Colon (tissue), 2 donors: ENCODE measurements at regions not wholly inside any gene's neighbourhood (a gene's known extent, or its start where the extent isn't known, plus 50 kb on each side); places are given as distances from the start of the nearest gene placed in this dataset.
"Not testable (repeated sequence)": the region's sequence is repeated elsewhere in the genome, so short reads cannot be mapped to it uniquely, and the experiment has no call there.

ENCODE experiments used
- FAIRE-seq: peaks from 2 replicates; lab custom pipeline; 2012; peaks lifted over from hg19 to GRCh38; lab: Jason Lieb, UNC
- donor health status: control.
- donor health status: control.

DNA sequence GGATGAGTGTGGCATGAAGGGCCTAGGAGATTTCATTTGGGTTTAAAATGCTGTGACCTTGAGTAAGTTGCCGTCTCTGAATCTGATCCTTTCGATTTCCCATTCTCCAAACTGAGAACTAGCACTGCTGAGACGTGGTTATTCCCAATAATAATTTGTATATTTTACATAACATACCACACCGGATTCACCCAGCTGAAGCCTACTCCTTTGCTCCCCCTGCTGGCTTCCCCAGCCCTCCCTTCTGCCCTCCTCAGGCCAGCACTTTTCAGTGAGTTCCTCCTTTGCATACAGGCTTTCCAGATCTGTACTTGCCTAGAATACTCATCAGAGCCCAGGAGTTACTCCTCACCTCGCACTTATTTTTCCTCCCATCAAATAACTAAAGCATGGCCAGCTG lies 255.1 kb downstream of the OR4F29 start:
- not testable (repeated sequence) for FAIRE-seq

DNA sequence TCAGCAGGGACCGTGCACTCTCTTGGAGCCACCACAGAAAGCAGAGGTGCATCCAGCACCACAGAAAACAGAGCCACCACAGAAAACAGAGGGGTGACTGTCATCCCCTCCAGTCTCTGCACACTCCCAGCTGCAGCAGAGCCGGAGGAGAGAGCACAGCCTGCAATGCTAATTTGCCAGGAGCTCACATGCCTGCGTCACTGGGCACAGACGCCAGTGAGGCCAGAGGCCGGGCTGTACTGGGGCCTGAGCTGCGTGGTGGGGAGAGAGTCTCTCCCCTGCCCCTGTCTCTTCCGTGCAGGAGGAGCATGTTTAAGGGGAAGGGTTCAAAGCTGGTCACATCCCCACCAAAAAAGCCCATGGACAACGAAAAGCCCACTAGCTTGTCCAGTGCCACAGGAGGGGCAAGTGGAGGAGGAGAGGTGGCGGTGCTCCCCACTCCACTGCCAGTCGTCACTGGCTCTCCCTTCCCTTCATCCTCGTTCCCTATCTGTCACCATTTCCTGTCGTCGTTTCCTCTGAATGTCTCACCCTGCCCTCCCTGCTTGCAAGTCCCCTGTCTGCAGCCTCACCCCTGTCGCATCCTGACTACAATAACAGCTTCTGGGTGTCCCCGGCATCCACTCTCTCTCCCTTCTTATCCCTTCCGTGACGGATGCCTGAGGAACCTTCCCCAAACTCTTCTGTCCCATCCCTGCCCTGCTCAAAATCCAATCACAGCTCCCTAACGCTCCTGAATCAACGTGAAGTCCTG lies 260.0 kb downstream of the OR4F29 start:
- FAIRE-seq, result not testable (repeated sequence)

DNA sequence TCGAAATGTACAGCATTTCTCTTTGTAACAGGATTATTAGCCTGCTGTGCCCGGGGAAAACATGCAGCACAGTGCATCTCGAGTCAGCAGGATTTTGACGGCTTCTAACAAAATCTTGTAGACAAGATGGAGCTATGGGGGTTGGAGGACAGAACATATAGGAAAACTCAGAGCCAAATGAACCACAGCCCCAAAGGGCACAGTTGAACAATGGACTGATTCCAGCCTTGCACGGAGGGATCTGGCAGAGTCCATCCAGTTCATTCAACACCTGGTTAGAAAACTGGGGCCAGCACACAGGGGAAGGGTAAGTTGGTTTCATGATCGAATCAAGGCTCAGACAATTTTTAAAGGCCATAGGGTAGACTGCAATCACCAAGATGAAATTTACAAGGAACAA lies 260.8 kb downstream of the OR4F29 start:
- not testable (repeated sequence) for FAIRE-seq

DNA sequence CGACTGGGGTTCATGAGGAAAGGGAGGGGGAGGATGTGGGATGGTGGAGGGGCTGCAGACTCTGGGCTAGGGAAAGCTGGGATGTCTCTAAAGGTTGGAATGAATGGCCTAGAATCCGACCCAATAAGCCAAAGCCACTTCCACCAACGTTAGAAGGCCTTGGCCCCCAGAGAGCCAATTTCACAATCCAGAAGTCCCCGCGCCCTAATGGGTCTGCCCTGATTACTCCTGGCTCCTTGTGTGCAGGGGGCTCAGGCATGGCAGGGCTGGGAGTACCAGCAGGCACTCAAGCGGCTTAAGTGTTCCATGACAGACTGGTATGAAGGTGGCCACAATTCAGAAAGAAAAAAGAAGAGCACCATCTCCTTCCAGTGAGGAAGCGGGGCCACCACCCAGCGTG lies 261.6 kb downstream of the OR4F29 start:
- not testable (repeated sequence) for FAIRE-seq

DNA sequence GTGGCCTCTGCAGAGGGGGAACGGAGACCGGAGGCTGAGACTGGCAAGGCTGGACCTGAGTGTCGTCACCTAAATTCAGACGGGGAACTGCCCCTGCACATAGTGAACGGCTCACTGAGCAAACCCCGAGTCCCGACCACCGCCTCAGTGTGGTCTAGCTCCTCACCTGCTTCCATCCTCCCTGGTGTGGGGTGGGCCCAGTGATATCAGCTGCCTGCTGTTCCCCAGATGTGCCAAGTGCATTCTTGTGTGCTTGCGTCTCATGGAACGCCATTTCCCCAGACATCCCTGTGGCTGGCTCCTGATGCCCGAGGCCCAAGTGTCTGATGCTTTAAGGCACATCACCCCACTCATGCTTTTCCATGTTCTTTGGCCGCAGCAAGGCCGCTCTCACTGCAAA lies 262.2 kb downstream of the OR4F29 start:
- FAIRE-seq, result not testable (repeated sequence)

DNA sequence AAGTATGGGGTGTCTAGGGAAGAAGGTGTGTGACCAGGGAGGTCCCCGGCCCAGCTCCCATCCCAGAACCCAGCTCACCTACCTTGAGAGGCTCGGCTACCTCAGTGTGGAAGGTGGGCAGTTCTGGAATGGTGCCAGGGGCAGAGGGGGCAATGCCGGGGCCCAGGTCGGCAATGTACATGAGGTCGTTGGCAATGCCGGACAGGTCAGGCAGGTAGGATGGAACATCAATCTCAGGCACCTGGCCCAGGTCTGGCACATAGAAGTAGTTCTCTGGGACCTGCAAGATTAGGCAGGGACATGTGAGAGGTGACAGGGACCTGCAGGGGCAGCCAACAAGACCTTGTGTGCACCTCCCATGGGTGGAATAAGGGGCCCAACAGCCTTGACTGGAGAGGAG lies 264.2 kb downstream of the OR4F29 start:
- FAIRE-seq, result not testable (repeated sequence)

DNA sequence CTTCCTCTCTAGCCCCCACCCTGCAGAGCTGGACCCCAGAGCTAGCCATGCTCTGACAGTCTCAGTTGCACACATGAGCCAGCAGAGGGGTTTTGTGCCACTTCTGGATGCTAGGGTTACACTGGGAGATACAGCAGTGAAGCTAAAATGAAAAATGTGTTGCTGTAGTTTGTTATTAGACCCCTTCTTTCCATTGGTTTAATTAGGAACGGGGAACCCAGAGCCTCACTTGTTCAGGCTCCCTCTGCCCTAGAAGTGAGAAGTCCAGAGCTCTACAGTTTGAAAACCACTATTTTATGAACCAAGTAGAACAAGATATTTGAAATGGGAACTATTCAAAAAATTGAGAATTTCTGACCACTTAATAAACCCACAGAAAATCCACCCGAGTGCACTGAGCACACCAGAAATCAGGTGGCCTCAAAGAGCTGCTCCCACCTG lies 264.8 kb downstream of the OR4F29 start:
- FAIRE-seq, result not testable (repeated sequence)

DNA sequence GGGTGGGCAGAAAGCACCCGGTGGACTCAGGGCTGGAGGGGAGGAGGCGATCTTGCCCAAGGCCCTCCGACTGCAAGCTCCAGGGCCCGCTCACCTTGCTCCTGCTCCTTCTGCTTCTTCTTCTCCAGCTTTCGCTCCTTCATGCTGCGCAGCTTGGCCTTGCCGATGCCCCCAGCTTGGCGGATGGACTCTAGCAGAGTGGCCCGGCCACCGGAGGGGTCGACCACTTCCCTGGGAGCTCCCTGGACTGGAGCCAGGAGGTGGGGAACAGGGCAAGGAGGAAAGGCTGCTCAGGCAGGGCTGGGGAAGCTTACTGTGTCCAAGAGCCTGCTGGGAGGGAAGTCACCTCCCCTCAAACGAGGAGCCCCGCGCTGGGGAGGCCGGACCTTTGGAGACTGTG lies 265.3 kb downstream of the OR4F29 start:
- not testable (repeated sequence) for FAIRE-seq

DNA sequence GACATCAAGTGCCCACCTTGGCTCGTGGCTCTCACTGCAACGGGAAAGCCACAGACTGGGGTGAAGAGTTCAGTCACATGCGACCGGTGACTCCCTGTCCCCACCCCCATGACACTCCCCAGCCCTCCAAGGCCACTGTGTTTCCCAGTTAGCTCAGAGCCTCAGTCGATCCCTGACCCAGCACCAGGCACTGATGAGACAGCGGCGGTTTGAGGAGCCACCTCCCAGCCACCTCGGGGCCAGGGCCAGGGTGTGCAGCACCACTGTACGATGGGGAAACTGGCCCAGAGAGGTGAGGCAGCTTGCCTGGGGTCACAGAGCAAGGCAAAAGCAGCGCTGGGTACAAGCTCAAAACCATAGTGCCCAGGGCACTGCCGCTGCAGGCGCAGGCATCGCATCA lies 266.0 kb downstream of the OR4F29 start:
- FAIRE-seq, result not testable (repeated sequence)

DNA sequence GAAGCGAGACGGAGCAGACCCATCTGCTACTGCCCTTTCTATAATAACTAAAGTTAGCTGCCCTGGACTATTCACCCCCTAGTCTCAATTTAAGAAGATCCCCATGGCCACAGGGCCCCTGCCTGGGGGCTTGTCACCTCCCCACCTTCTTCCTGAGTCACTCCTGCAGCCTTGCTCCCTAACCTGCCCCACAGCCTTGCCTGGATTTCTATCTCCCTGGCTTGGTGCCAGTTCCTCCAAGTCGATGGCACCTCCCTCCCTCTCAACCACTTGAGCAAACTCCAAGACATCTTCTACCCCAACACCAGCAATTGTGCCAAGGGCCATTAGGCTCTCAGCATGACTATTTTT lies 267.2 kb downstream of the OR4F29 start:
- FAIRE-seq, result not testable (repeated sequence)

DNA sequence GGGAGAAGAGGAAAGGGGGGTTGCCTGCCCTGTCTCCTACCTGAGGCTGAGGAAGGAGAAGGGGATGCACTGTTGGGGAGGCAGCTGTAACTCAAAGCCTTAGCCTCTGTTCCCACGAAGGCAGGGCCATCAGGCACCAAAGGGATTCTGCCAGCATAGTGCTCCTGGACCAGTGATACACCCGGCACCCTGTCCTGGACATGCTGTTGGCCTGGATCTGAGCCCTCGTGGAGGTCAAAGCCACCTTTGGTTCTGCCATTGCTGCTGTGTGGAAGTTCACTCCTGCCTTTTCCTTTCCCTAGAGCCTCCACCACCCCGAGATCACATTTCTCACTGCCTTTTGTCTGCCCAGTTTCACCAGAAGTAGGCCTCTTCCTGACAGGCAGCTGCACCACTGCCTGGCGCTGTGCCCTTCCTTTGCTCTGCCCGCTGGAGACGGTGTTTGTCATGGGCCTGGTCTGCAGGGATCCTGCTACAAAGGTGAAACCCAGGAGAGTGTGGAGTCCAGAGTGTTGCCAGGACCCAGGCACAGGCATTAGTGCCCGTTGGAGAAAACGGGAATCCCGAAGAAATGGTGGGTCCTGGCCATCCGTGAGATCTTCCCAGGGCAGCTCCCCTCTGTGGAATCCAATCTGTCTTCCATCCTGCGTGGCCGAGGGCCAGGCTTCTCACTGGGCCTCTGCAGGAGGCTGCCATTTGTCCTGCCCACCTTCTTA lies 267.7 kb downstream of the OR4F29 start:
- not testable (repeated sequence) for FAIRE-seq

DNA sequence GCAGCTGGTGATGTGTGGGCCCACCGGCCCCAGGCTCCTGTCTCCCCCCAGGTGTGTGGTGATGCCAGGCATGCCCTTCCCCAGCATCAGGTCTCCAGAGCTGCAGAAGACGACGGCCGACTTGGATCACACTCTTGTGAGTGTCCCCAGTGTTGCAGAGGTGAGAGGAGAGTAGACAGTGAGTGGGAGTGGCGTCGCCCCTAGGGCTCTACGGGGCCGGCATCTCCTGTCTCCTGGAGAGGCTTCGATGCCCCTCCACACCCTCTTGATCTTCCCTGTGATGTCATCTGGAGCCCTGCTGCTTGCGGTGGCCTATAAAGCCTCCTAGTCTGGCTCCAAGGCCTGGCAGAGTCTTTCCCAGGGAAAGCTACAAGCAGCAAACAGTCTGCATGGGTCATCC lies 268.4 kb downstream of the OR4F29 start:
- not testable (repeated sequence) for FAIRE-seq

DNA sequence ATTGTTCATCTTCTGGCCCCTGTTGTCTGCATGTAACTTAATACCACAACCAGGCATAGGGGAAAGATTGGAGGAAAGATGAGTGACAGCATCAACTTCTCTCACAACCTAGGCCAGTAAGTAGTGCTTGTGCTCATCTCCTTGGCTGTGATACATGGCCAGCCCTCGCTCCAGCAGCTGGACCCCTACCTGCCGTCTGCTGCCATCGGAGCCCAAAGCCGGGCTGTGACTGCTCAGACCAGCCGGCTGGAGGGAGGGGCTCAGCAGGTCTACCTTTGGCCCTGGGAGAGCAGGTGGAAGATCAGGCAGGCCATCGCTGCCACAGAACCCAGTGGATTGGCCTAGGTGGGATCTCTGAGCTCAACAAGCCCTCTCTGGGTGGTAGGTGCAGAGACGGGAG lies 268.8 kb downstream of the OR4F29 start:
- not testable (repeated sequence) for FAIRE-seq

DNA sequence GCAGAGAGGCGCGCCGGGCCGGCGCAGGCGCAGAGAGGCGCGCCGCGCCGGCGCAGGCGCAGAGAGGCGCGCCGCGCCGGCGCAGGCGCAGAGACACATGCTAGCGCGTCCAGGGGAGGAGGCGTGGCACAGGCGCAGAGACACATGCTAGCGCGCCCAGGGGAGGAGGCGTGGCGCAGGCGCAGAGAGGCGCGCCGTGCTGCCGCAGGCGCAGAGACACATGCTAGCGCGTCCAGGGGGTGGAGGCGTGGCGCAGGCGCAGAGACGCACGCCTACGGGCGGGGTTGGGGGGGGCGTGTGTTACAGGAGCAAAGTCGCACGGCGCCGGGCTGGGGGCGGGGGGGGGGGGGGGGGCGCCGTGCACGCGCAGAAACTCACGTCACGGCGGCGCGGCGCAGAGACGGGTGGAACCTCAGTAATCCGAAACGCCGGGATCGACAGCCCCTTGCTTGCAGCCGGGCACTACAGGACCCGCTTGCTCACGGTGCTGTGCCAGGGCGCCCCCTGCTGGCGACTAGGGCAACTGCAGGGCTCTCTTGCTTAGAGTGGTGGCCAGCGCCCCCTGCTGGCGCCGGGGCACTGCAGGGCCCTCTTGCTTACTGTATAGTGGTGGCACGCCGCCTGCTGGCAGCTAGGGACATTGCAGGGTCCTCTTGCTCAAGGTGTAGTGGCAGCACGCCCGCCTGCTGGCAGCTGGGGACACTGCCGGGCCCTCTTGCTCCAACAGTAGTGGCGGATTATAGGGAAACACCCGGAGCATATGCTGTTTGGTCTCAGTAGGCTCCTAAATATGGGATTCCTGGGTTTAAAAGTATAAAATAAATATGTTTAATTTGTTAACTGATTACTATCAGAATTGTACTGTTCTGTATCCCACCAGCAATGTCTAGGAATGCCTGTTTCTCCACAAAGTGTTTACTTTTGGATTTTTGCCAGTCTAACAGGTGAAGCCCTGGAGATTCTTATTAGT lies 269.9 kb downstream of the OR4F29 start:
- FAIRE-seq, result not testable (repeated sequence)

DNA sequence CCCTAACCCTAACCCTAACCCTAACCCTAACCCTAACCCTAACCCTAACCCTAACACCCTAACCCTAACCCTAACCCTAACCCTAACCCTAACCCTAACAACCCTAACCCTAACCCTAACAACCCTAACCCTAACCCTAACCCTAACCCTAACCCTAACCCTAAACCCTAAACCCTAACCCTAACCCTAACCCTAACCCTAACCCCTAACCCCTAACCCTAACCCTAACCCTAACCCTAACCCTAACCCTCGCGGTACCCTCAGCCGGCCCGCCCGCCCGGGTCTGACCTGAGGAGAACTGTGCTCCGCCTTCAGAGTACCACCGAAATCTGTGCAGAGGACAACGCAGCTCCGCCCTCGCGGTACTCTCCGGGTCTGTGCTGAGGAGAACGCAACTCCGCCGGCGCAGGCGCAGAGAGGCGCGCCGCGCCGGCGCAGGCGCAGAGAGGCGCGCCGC lies 270.7 kb downstream of the OR4F29 start:
- not testable (repeated sequence) for FAIRE-seq

DNA sequence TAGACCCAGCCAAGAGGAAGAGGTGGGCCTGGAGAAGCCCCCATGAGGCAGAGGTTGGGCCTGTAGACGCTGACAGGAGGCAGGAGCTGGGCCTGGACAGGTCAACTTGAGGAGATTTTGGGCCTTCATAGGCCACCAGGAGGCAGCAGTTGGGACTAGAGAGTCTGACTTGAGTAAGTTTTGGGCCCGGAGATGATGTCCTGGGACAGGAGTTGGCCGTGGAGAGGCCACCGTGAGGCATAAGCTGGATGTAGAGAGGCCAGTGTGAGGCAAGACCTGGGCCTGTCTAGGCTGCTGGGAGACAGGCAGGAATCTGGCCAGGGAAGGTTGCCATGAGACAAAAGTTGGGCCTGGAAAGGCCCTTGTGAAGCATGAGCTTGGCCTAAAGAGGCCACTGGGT lies 312.6 kb downstream of the OR4F29 start:
- FAIRE-seq, result not testable (repeated sequence)

DNA sequence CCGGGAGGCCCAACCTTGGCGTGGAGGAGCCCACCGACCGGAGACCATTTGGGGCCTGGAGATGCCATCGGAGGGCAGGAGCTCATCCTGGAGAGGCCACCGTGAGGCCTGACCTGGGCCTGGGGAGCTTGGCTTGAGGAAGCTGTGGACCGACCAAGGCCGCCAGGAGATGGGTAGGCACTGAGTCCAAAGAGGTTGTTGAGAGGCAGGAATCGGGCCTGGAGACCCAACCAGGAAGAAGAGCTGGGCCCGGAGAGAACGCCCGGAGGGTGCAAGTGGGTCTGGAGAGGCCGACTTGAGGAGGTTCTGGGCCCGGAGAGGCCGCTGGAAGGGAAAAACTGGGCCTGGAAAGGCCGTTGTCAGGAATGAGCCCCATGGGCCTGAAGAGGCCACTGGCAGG lies 313.8 kb downstream of the OR4F29 start:
- not testable (repeated sequence) for FAIRE-seq

DNA sequence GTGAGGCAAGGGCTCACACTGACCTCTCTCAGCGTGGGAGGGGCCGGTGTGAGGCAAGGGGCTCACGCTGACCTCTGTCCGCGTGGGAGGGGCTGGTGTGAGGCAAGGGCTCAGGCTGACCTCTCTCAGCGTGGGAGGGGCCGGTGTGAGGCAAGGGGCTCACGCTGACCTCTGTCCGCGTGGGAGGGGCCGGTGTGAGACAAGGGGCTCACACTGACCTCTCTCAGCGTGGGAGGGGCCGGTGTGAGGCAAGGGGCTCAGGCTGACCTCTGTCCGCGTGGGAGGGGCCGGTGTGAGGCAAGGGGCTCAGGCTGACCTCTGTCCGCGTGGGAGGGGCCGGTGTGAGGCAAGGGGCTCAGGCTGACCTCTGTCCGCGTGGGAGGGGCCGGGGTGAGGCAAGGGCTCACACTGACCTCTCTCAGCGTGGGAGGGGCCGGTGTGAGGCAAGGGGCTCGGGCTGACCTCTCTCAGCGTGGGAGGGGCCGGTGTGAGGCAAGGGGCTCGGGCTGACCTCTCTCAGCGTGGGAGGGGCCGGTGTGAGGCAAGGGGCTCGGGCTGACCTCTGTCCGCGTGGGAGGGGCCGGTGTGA lies 315.0 kb downstream of the OR4F29 start:
- FAIRE-seq, result not testable (repeated sequence)

DNA sequence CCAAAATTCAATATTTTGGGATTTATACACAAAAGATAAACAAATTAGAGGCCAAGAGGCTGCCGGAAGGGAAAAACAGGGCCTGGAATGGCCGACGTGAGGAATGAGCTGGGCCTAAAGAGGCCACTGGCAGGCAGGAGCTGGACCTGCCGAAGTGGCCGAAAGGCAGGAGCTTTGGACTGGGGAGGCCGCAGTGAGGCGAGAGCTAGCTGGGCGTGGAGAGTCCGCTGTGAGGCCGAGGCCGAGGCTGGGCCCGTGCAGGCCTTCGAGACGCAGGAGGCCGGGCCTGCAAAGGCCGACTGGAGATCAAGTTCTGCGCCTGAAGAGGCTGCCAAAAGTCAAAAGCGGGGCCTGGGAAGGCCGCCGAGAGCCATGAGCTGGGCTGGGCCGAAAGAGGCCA lies 316.5 kb downstream of the OR4F29 start:
- FAIRE-seq, result not testable (repeated sequence)

DNA sequence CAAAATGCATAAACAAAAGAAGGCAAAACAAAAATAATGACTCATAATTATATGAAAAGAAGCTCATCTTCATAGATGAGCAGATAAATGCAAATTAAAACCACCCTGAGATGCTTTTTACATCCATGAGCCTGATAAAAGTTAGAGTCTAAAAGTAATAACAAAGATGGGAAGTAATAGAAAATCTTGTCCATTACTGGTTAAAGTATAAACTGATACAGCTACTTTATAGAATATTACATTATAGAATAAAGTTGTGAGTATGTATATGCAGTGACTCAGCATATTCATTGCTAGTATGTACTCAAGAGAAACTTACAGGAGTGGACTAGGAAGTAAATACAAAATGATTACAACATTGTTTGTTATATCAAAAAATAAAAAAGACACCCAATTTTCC lies 333.0 kb downstream of the OR4F29 start:
- not testable (repeated sequence) for FAIRE-seq

DNA sequence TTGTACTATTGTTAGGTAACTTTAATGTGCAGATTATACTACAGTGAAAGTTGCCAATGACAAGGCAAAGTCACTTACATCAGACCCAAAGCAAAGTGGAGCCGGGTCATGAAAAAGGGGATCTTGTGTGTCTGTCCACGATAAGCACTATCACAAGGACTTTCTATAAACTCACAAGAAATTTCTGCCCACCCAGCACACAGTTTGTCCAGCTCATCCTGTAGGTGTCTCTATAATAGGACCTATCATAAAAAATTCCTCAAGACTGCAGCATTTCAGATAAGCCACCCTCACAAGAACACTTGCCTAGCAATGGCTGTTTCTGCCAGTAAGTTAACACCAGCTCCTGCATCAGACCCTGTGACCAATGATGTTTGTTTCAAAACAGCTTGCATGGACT lies 335.9 kb downstream of the OR4F29 start:
- not testable (repeated sequence) for FAIRE-seq

DNA sequence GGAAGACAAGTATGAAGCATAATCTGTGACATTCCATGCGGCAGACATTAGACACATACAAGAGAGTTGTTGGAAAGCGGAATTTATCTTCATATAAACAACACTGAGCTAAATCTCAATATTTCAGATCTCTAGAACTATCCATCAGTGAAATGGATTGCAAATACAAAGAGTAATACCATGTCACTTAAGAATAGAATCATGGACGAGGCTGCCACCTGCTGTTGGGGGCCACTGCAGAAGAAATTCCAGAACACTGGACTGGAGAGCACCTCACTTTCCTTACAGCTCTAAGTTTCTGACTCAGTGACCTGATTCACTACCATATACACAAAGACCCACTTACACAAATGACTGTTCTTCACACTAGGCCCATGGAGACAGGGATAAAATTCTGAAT lies 346.7 kb downstream of the OR4F29 start:
- FAIRE-seq, result not testable (repeated sequence)
